ENCODE measurements at regions not wholly inside any gene's neighbourhood (a gene's known extent, or its start where the extent isn't known, plus 50 kb on each side); places are given as distances from the start of the nearest gene placed in this dataset.

DNA sequence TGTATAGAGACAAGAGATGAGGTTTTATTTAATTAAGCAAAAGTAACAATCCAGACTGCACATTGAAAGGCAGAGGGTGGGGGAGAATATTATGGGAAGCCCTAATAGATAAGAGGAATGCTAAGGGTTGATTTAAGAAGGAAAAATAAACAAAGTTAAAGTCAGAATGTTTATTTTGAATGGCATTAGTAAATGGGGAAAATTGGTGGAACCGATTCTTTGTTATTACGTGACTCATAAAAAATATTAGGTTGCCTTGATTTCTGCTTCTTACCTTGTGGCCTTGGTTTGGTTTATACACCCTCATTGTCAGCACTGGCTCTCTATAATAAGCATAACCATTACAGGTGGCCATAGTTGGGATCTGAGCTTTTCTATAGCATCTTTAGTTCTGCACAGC lies 674.8 kb upstream of the CITED2 start:
- TF ChIP-seq, protein P1, sequence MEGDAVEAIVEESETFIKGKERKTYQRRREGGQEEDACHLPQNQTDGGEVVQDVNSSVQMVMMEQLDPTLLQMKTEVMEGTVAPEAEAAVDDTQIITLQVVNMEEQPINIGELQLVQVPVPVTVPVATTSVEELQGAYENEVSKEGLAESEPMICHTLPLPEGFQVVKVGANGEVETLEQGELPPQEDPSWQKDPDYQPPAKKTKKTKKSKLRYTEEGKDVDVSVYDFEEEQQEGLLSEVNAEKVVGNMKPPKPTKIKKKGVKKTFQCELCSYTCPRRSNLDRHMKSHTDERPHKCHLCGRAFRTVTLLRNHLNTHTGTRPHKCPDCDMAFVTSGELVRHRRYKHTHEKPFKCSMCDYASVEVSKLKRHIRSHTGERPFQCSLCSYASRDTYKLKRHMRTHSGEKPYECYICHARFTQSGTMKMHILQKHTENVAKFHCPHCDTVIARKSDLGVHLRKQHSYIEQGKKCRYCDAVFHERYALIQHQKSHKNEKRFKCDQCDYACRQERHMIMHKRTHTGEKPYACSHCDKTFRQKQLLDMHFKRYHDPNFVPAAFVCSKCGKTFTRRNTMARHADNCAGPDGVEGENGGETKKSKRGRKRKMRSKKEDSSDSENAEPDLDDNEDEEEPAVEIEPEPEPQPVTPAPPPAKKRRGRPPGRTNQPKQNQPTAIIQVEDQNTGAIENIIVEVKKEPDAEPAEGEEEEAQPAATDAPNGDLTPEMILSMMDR (conservative IDR thresholded peaks at IDR 0.05): no peak
- TF ChIP-seq EZH2 (IDR thresholded peaks at IDR 0.05; ENCODE audit: low read depth): no peak

Data from PC-9 (cell line).